GM19463 (cell line): ENCODE measurements at regions not wholly inside any gene's neighbourhood (a gene's known extent, or its start where the extent isn't known, plus 50 kb on each side); places are given as distances from the start of the nearest gene placed in this dataset.

Source experiments
- ATAC-seq: cut with Tn5 transposase; IDR thresholded peaks from one replicate; pipeline ENCODE4 v1.9.1; 2021; ENCODE audit warnings: mild to moderate bottlenecking, moderate library complexity; ENCODE audit not compliant: unreplicated experiment

DNA sequence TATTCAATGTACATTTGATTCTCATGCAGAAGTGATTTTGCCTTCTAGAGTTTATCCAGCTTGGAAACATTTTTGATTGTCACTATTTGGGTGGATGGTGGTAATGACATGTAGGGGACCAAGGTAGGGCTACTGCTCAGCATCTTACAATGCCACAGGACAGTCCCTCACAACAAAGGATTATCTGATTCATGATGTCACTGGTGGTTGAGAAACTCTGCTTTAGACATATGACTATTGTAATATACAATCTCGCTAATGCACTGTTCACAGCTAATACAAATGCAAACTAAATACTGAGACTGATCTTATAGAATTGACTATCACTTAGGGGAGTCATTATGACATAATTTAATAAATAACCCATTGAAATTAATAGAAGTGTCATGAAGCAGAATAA is 60.4 kb upstream of the BTG1 start:
- ATAC-seq = no peak

DNA sequence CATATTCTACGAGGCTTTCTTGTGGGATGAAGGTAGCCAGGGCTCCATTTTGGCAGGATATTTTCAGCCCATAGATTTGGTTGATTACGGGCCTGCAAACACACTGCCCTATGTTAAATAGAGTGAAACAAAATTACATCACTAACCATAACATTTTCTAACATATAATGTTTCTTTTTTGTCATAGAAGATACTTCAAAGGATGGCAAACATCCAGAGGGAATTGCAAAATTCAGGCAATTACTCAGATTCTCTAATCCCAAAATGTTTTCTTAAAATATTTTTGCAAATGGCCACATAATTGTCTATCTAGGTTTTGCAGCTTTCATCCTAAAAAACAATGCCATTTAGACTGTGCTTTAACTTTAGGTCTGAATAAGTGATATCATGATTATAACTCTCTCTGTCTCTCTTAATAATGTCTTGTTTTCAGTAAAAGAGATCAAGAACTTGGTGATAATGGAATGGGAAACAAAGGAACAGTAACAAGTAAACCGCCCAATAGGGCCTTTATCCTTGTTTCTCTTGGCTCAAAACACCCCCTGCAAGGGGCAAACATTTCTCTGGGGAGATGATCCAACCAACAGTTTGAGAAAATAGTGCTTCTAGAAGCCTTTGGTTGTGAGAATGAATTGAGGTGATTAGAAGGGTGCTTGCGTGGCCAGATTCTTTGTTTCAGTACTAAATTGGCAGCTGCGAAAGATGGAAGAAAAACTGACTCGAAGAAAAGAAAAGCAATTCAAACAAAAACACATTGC is 54.4 kb upstream of the BTG1 start:
- no peak for ATAC-seq

DNA sequence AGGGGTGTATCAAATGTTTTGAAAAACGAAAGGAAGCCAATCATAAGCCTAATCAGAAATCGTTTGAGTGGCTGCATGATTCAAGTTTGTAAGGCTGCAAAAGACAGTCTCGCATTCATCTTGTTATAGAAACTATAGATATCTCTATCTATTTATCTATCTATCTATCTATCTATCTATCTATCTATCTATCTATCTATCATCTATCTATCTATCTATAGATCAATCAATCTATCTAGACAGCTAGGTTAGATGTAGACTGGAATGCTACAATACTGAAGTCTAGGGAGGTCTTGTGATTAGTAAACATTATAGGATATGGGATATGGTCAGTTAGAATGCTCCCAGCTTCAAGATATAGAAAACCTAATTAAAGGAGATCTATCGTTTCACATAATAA is 52.2 kb upstream of the BTG1 start:
- no peak for ATAC-seq

DNA sequence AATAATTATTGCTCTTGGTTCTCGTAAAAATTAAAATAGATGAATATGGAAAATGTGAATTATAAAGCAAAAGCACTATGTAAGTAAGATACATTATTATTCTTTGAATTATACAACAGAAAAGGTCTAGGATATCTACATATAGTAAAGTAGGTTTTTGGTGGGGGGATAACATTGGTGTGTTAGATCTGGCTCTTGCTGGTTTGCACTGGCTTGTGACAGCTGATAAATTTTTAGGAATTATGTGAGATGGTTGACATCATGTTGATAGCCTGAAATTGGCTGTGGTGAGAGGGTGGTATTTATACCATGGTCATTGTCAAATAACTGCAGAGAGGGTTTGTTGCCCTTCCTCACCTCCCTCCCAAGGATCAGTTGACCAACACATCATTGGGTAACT is 50.7 kb upstream of the BTG1 start:
- no peak for ATAC-seq
